Large intestine (tissue), 3 donors: ENCODE measurements at regions not wholly inside any gene's neighbourhood (a gene's known extent, or its start where the extent isn't known, plus 50 kb on each side); places are given as distances from the start of the nearest gene placed in this dataset.

Experiments
- DNase-seq, 2 donors: peaks; one replicate each; pipeline versions ENCODE4 v3.0.0 to v3.0.0-alpha.2; 2013
- H3K27ac ChIP-seq: one replicate; pipeline ENCODE4 v1.5.1; 2013; ENCODE audit warnings: low read length
- H3K27me3 ChIP-seq: 2 replicates; pipeline ENCODE4 v1.6.1; 2013; ENCODE audit warnings: low read length; ENCODE audit not compliant: control insufficient read depth, insufficient read depth
- H3K36me3 ChIP-seq: 2 replicates; pipeline ENCODE4 v1.6.1; 2013; ENCODE audit warnings: low read length; ENCODE audit not compliant: control insufficient read depth, insufficient read depth
- H3K4me1 ChIP-seq: one replicate; pipeline ENCODE4 v1.6.1; 2013; ENCODE audit warnings: low read length; ENCODE audit not compliant: control insufficient read depth, insufficient read depth
- H3K4me3 ChIP-seq: one replicate; pipeline ENCODE4 v1.5.1; 2013; ENCODE audit warnings: low read length
- H3K9me3 ChIP-seq: one replicate; pipeline ENCODE4 v1.6.1; 2013; ENCODE audit warnings: mild to moderate bottlenecking, low read depth, low read length, moderate library complexity; ENCODE audit not compliant: control insufficient read depth
- WGBS: methylation state at CpG from one replicate; pipeline ENCODE4 v1.1.5; 2013; ENCODE audit warnings: low lambda C conversion rate; ENCODE audit not compliant: insufficient coverage; 5-methylcytosine and 5-hydroxymethylcytosine counted together

DNA sequence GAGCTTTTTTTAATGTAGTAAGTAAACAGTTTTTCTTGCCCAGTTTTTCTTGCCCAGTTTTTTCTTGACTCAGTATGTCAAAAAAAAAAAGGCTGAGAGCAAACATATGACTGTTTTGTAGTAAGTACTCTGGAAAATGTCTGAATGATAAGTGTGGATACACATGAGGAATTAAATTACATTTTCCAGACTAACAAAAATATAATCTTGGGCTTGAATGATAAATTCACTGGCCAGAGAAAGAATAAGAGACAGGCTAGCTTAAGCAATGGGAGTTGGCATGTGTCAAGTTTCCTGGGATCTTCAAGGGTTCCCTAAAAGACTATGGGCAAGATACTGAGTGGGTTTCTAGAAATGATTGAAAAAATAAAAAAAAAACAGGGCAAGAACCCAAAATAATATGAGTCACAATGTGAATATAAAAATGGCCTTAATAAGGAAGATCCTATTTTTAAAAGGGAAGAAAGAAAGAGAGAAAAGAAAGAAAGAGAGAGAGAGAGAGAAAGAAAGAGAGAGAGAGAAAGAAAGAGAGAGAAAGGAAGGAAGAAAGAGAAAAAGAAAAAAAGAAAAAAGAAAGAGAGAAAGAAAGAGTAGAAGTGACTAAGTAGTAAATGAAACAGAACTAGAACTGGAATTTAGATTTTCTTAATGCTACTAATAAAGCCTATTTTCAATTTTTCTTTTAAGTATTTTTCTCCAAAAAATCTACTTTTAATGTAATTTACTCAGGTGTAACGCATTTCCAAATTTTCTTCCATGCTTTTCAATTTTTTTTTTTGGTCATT, 60.2 kb downstream of the TFPI2 start:
- no peak overlapping the region for H3K27ac ChIP-seq
- no peaks in the 10 kb centered on the region for H3K4me1 ChIP-seq
- WGBS = 79% methylated on average over 1 of the region's 1 CpG
- H3K9me3 ChIP-seq = no peaks in the 10 kb centered on the region
- H3K27me3 ChIP-seq = no peaks in the 10 kb centered on the region
- H3K36me3 ChIP-seq = no peaks in the 10 kb centered on the region
- no peak for DNase-seq
- no peak overlapping the region for H3K4me3 ChIP-seq

DNA sequence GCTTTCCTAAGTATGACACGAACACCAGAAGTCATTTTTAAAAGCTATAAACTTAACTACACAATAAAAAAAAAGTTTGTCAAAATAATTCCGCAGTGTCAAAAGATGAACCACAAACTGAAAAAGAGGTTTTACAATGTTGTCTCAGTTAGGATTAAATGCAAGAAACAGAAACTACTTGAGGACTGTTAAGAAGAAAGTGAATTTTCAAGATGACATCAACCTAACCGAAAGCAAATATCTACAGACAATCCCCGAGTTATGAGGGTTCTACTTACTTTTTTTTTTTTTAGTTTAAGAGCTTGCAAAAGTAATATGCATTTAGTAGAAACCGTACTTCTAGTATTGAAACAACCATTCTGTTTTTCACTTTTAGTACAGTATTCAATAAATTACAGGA, 62.3 kb downstream of the TFPI2 start:
- no peak for DNase-seq
- Histone ChIP-seq H3K9me3 (no peaks in the 10 kb centered on the region), H3K27me3 (no peaks in the 10 kb centered on the region), H3K36me3 (no peaks in the 10 kb centered on the region), H3K4me1 (no peaks in the 10 kb centered on the region), H3K4me3 (no peak overlapping the region), H3K27ac (no peak overlapping the region)
- 92% methylated on average over 3 of the region's 5 CpGs for WGBS

DNA sequence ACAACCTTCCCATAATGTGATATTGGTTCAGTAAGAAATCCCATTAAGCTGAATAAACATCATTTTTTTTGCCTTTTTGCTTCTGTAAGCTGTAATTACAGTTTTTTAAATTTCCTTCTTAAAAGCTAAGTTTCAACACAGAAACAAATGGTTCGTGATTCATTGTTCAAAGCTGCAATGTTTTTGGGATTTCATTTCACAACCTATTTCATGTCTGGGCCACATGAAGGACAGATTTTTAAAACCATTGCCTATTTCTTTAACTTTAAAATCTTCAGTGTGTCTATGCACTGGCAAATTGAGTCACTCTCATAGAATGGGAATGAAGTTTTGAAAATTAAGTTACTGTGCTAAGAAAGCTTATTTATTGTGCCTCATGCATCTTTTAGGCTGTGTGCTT, 66.9 kb downstream of the TFPI2 start:
- Histone ChIP-seq H3K27me3 (no peaks in the 10 kb centered on the region), H3K27ac (no peak overlapping the region), H3K9me3 (no peaks in the 10 kb centered on the region), H3K4me1 (no peaks in the 10 kb centered on the region), H3K36me3 (no peaks in the 10 kb centered on the region), H3K4me3 (no peak overlapping the region)
- no peak for DNase-seq
- no CpG with 5 or more reads among the region's 1 CpG for WGBS

DNA sequence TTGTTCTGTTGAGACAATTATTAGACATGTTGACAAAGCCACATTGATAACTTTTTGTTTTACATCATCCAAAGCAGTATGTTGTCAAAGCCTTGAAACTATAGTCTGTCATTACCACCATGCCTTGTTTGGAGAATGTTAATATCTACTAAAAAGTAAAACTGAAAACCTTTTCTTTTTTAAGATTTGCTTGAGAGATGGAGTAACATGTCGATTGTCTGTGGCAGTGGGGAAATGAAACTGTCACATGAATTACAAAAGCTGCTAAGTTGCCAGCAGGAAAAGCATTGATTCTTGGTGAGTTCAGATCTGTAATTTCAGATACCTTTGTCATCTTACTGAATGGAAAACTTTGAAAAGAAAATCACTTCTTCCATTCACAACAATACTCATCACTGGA, 69.1 kb downstream of the TFPI2 start:
- H3K27ac ChIP-seq = no peak overlapping the region
- WGBS = 67% methylated on average over 1 of the region's 1 CpG
- H3K4me1 ChIP-seq = peaks cover 4% of the 10 kb centered on the region
- H3K36me3 ChIP-seq = no peaks in the 10 kb centered on the region
- DNase-seq = no peak
- no peaks in the 10 kb centered on the region for H3K27me3 ChIP-seq
- no peaks in the 10 kb centered on the region for H3K9me3 ChIP-seq
- no peak overlapping the region for H3K4me3 ChIP-seq

DNA sequence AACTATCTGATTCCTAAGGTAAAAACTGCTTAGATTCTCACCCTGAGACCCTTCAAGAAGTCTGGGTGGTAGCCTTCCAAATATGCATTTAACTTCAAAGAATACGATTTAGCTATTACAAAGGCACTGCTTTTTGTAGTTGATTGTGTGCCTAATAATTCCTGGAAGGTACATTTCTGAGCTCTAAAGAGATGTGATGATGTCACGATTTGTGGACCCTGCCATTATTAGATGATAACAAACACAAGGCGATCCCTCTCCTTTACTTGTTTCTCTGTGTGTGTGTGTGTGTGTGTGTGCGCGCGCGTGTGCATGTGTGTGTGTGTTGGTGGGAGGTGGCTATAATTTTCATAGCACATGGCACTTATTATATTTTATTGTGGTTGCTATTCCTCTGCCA, 70.9 kb downstream of the TFPI2 start:
- no peak for DNase-seq
- Histone ChIP-seq H3K9me3 (no peaks in the 10 kb centered on the region), H3K4me3 (no peak overlapping the region), H3K36me3 (no peaks in the 10 kb centered on the region), H3K27ac (no peak overlapping the region), H3K4me1 (peaks cover 4% of the 10 kb centered on the region), H3K27me3 (no peaks in the 10 kb centered on the region)
- no CpG with 5 or more reads among the region's 7 CpGs for WGBS

DNA sequence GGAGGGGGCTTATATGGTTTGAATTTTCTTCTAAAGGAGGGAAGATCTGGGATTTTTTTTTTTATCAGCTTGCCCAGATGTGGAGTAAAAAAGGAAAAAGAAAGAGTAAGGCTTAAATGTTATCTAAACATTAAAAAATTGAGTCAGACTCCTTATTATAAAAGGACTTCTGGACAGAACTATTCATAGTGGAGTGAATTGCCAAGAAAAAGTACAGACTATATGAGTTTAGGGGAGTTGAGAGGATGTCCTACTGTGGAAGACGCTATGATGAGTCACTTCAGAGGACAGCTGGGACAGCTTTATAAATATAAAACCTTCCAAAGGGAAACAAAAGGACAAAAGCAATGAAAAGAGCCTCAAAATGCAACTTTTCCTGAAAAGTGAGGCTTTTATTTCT, 73.0 kb downstream of the TFPI2 start:
- no peak overlapping the region for H3K27ac ChIP-seq
- no peak overlapping the region for H3K4me3 ChIP-seq
- H3K4me1 ChIP-seq = peaks cover 4% of the 10 kb centered on the region
- DNase-seq = no peak
- no peaks in the 10 kb centered on the region for H3K27me3 ChIP-seq
- no peaks in the 10 kb centered on the region for H3K9me3 ChIP-seq
- no peaks in the 10 kb centered on the region for H3K36me3 ChIP-seq
- 100% methylated on average over 1 of the region's 1 CpG for WGBS

DNA sequence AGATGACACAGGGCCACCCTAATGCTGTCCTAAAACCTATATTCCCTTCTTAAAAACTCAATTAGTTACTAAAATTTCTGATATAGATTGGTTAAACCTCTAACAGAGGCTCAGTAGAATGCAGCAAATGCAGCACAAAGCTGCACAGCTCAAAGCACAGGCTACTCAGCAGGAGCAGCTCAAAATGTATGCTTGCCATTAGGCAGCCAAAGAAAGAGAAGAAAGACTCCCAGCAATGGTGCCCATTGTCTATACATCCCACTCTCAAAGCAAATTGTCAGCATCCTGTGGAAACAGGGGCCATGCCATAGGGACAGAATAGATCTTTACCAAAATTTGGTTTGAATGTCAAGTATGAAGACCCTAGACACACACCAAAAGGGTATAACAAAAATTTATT, 73.5 kb downstream of the TFPI2 start:
- Histone ChIP-seq H3K9me3 (no peaks in the 10 kb centered on the region), H3K27me3 (no peaks in the 10 kb centered on the region), H3K4me3 (no peak overlapping the region), H3K36me3 (no peaks in the 10 kb centered on the region), H3K27ac (no peak overlapping the region), H3K4me1 (peaks cover 4% of the 10 kb centered on the region)
- DNase-seq = no peak

DNA sequence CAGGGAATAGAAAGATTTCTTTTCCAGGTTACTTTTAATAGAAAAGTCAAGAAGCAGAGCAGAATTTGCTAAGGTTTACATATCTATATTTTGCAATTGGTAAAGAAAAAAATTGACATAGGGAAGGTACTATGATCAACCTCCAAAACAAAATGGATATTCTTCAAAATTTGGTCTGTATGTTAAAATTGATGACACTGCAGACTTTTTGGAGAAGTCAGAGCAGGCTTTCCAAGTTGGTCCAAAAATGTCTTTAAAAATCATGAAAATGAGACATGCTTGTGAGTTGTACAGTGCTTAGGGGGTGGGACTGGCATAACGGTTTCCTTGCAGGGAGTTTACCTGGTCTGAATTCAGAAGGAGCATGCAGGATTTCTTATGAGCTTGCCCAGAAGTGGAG, 77.0 kb downstream of the TFPI2 start:
- no CpG with 5 or more reads among the region's 1 CpG for WGBS
- Histone ChIP-seq H3K27me3 (no peaks in the 10 kb centered on the region), H3K9me3 (no peaks in the 10 kb centered on the region), H3K27ac (no peak overlapping the region), H3K4me3 (no peak overlapping the region), H3K36me3 (no peaks in the 10 kb centered on the region), H3K4me1 (peaks cover 4% of the 10 kb centered on the region)
- DNase-seq = no peak

DNA sequence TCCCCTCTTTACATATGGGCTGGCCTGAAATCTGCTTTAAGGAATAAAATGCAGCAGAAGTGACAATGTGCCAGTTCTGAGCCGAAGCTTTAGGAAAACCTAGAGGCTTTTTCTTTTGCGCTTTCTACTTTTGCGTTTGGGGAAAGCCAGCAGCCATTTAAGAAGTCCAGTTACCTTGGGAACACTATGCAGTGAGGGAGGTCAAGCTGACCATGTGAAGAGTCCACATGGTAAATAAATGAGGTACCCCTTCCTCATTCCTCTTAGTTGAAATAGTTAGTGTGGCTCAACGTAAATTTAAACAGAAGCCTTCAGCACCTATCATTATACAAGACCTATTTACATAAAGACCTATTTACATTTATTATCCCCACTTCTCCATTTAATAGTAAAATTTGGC, 78.5 kb downstream of the TFPI2 start:
- no peak overlapping the region for H3K27ac ChIP-seq
- H3K36me3 ChIP-seq = no peaks in the 10 kb centered on the region
- no peak for DNase-seq
- H3K27me3 ChIP-seq = no peaks in the 10 kb centered on the region
- H3K4me1 ChIP-seq = no peaks in the 10 kb centered on the region
- no peaks in the 10 kb centered on the region for H3K9me3 ChIP-seq
- H3K4me3 ChIP-seq = no peak overlapping the region
- 29% methylated on average over 1 of the region's 4 CpGs for WGBS

DNA sequence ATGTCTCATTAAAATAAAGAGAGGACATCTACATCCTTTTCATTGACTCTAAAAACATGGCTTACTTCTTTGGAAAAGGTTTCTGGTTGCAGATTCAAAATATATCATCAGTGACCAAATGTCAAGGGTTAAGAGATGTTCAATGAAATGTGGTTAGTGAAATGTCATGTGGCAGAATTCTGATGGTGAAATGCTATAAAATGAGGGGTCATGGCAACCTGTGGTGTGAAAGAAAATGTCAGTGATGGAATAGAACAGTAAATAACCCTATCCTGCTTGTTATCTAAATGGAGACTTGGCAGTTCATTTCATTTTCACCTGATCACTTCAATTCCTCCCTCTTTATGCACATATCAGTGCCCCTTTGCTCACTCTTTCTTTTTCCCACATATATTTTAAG, 79.4 kb downstream of the TFPI2 start:
- H3K36me3 ChIP-seq = no peaks in the 10 kb centered on the region
- no peak overlapping the region for H3K4me3 ChIP-seq
- no peaks in the 10 kb centered on the region for H3K4me1 ChIP-seq
- no peak overlapping the region for H3K27ac ChIP-seq
- no peak for DNase-seq
- no peaks in the 10 kb centered on the region for H3K9me3 ChIP-seq
- no peaks in the 10 kb centered on the region for H3K27me3 ChIP-seq

DNA sequence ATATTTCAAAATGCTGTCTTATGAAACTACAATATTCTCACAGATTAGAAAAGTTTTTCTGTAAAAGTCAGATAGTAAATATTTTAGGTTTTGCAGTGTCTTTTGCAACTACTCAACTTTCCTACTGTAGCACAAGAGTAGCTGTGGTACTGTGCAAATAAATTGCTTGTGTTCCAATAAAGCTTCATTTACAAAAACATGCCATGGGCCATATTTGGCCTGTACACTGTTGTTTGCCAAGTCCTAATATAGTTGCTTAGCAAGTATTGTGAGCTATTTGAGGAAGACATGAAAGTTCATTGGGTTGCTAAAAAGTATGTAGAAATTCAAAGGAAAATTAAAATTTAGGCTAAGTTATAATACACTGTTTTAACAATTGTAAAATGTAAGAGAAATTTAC, 80.0 kb downstream of the TFPI2 start:
- Histone ChIP-seq H3K4me1 (no peaks in the 10 kb centered on the region), H3K27me3 (no peaks in the 10 kb centered on the region), H3K27ac (no peak overlapping the region), H3K4me3 (no peak overlapping the region), H3K36me3 (no peaks in the 10 kb centered on the region), H3K9me3 (no peaks in the 10 kb centered on the region)
- DNase-seq = no peak
